HG02623 (cell line): ENCODE measurements at regions not wholly inside any gene's neighbourhood (a gene's known extent, or its start where the extent isn't known, plus 50 kb on each side); places are given as distances from the start of the nearest gene placed in this dataset.
"Not testable (repeated sequence)": the region's sequence is repeated elsewhere in the genome, so short reads cannot be mapped to it uniquely, and the experiment has no call there.

Source experiments
- ATAC-seq: cut with Tn5 transposase; IDR thresholded peaks from one replicate; pipeline ENCODE4 v1.9.1; 2021; ENCODE audit warnings: moderate library complexity; ENCODE audit not compliant: unreplicated experiment

DNA sequence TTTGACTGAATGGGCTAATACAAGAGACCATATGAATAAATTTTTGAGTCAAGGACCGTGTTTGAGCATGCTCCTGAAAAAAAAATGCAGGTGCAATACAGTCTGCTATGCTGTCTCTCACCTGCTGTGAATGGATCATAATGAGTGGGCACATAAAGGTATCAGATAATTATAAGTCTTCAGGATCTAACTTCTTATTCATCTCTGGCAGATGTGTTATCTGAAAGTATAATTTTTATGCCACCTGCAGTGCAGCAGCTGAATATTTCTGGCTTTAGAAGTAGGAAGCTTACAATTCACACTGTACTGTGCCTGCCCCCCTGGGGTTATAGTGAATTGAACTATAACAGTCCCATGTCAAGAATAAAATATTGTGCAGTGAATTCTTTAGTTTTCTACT is 333.3 kb downstream of the MRPL39 start:
- no peak for ATAC-seq

- ATAC-seq, result no peak
Measured at GRCh38 chr21:25254491-25255174, 352.6 kb downstream of the MRPL39 start.

DNA sequence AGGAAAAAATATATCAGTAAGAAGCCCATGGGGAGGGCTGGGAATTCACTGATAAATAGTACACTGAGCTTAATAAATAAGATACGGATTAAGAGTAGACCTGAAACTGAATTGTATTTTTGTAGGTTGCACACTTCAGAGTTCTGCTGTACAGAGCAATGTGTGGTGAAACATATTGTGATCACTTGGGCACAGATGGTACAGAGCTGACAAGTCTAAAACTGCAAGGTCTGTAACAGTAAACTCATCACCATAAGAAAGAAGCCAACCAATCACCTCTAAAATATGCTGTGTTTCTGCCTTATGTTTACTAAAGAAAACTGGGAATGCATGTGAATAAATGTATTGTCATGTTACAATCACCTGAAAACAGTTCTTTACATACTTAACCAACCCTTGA is 360.7 kb downstream of the MRPL39 start:
- no peak for ATAC-seq

DNA sequence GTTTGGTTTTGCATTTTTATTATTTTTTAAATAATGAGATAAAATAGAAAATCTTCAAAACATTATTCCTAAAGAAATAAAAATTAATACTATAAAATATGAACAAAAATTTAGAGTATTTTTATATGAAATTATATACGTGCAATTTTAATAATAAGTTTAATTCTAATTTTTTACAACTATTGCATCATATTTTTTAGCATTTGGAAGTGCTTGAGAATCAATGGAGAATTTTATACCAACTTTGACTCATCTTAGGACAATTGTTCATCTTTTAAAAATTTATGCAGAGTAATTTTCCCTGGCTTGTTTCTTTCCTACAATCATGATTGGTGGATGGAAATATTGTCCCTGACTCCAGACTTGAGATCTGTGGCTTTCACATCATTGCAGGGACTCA is 362.5 kb downstream of the MRPL39 start:
- ATAC-seq, result no peak

GRCh38 chr21:25243808-25244207 is 363.5 kb downstream of the MRPL39 start:
- no peak for ATAC-seq

DNA sequence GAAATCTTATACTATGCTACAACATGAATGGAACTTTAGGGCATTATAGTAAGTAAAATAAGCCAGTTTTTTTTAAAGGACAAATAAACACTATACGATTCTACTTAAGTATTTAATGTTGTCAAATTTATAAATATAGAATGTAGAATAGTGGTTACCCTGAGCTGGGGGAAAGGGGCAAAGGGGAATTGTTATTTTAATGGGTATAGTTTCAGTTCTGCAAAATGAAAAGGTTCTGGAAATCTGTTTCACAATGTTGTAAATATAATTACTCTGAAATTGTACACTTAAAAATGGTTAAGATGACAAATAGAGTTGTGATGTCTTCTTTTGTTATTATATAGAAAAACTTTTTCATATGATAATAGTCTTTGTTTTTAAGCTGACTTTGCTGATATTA is 366.3 kb downstream of the MRPL39 start:
- no peak for ATAC-seq

- ATAC-seq, result peak; percentile 91
Measured at GRCh38 chr21:25234857-25235801, 372.2 kb downstream of the MRPL39 start.

DNA sequence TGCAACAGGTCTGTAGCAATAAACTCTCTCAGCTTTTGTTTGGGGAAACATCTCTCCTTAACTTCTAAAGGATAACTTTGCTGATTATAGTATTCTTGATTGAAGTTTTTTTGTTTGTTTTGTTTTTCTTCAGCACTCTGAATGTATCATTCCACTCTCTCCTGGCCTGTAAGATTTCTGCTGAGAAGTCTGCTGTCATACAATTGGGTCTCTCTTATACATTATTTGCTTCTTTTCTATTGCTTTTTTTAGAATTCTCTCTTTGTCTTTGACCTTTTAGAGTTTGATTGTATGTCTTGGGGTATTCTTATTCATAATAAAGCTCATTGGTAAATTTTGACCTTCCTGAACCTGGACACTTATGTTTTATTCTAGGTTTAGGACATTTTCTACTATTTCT is 386.3 kb downstream of the MRPL39 start:
- no peak for ATAC-seq

DNA sequence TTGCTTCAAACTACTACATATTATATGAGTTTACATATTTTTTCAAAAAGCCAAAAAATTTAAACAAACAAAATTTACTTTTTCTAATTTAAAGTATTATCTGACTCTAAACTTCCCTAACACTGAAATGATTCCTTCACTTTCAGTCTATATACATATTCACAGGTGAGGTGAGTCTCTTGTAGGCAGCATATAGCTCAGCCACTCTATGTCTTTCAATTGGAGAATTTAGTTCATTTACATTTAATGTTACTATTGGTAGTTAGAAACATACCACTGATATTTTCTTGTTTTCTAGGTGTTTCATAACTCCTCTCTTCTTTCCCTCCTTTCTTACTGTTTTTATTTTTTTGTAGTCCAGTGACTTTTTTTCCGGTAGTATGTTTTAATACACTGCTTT is 387.1 kb downstream of the MRPL39 start:
- no peak for ATAC-seq

DNA sequence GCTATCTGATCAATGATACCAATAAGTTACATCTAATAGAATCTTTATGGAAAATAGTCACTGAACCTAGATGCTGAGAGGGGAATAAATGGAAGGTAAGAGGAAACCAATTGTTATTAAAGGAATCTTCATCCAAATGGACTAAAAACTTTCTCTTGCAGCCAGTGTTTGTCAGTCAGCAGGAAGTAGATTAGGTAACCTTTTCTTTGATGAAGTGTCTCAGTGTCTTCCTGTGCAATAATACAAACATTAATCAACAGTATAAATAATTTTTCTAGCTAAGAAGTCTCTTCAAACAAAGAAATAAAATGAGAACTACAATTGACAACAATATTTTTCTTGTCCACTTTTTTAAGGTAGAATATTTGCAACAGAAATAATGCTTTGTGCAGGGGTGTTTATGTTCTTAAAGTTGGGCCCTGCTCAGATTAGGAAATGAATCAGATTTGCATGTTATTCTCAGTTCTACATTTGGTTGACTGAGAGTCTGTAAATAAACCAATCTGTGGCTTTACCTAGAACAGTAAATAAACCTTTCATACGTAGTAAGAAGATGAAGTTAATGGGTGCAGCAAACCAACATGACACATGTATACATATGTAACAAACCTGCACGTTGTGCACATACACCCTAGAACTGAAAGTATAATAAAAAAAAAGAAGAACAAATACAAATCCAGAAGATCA is 391.4 kb downstream of the MRPL39 start:
- peak; percentile 96 for ATAC-seq

- ATAC-seq, result no peak
Measured at GRCh38 chr21:25214676-25215075, 392.6 kb downstream of the MRPL39 start.

DNA sequence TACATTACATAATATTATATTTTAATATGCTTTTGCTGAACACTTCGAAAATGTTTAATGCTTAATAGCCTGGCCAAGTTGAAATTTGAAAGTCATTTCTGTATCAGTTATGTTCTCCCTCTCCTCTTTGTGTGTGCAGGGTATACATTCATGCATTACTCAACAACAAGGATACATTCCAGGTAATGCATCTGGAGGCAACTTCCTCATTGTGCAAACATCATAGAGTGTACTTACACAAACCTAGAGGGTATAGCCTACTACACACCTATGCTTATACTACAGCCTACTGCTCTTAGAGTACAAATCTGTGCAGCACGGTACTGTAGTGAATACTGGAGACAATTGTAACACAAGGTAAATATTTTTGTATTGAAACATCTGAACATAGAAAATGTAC is 407.3 kb downstream of the MRPL39 start:
- no peak for ATAC-seq

DNA sequence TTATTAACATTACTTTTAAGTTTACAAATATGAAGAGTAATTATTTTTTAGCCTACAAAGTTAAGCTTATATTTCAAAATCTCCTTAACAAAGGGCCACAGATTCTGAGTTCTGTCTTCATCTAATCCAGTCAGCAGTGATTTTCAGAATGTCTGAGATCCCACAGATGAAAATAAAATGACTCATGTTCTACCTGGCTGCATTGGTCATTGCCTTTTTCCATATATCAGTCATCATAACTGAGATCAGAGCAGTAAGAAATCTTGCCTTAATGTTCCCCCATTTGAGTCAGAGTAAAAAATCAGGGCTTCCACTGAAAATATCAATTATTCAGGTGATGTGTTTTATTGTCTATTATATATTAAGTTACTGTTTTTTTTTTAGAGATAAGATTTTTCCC is 416.1 kb downstream of the MRPL39 start:
- ATAC-seq, result peak; percentile 39

DNA sequence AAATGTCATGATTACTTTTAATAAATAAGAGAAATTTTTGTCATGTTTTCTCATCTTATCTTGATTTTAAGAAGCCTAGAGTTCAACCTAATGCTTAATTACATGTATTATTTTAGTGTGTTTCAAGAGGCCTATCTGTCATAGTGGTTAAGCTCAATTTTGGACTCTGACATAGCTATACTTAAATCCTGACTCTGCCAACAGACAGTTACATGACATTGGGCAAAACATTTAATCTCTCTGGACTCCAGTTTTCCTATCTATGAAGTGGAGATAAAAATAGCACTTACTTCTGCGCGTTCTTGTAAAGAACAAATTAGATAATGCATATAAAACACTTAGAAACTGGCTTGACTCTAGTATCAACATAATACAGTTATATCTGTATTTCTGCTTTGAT is 417.8 kb downstream of the MRPL39 start:
- ATAC-seq, result no peak

GRCh38 chr21:25188677-25189079 is 418.6 kb downstream of the MRPL39 start:
- ATAC-seq, result peak; percentile 78

- ATAC-seq, result peak; percentile 16
Measured at GRCh38 chr21:25186273-25186672, 421.0 kb downstream of the MRPL39 start.

- ATAC-seq, result no peak
Measured at GRCh38 chr21:25183577-25183976, 423.7 kb downstream of the MRPL39 start.

DNA sequence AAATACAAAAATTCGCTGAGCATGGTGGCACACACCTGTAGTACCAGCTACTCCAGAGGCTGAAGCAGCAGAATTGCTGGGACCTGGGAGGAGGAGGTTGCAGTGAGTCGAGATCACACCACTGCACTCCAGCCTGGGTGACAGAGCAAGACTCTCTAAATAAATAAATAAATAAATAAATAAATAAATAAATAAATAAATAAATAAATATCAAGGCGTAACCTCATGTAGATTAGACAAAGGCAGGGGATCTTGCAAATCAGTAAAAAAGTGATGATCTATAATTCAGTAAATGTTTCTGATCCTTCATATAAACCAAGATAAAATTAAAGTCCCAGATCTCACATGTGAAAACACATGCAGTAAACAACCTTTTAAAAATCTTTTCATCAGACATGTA is 425.6 kb downstream of the MRPL39 start:
- ATAC-seq, result not testable (repeated sequence)

DNA sequence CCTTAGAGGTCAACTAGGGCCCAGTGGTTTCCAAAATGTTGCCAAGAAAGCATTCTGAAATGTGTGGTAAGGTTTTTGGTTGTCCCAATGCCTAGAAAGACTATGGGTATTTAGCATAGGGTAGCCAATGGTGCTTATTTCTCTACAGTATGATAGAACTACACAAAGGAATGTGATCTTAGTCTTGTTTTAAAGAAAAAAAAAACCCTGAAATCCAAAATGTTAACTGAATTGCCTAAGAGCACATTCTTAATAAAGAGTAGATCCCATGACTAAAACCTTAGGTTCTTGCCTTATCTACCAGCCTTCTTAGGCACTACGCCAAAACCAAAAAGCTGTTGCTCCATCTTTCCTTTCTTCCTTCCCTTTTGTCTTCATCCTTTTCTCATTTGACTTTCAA is 428.2 kb downstream of the MRPL39 start:
- ATAC-seq, result no peak

- peak; percentile 83 for ATAC-seq
Measured at GRCh38 chr21:25176637-25177412, 430.5 kb downstream of the MRPL39 start.

DNA sequence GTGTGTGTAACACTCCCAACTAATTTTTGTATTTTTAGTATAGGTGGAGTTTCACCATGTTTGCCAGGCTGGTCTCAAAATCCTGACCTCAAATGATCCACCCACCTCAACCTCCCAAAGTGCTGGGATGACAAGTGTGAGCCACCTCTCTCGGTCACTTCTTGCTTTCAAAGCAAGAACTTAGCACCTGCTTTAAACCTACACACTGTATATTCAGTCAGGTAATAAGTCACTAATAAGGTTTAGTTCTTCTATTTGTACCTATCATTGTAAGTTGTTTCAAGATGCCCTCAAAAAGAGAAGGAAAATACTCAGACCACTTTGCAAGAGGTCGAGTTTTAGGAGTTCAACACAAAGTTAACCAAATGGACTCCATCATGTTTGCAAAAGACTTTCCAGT is 431.3 kb downstream of the MRPL39 start:
- peak; percentile 37 for ATAC-seq
